Fibroblast of pulmonary artery (primary cell): ENCODE measurements at regions not wholly inside any gene's neighbourhood (a gene's known extent, or its start where the extent isn't known, plus 50 kb on each side); places are given as distances from the start of the nearest gene placed in this dataset.
"Not testable (repeated sequence)": the region's sequence is repeated elsewhere in the genome, so short reads cannot be mapped to it uniquely, and the experiment has no call there.

ENCODE experiments used
- DNase-seq: peaks from one replicate; pipeline ENCODE4 v3.0.0-alpha.2; 2010; ENCODE audit warnings: low read depth
- H3K4me3 ChIP-seq: replicated peaks from 2 replicates; pipeline ENCODE4 v1.5.1; 2011; ENCODE audit warnings: low read depth, mild to moderate bottlenecking, control low read depth, low read length, moderate library complexity
- CTCF ChIP-seq: IDR thresholded peaks from 2 replicates; pipeline ENCODE4 v1.5.1; 2011; ENCODE audit warnings: mild to moderate bottlenecking, control low read depth, low read length, inconsistent platforms; ENCODE audit errors: missing control alignments

GRCh38 chr17:63041251-63041650, 75.2 kb downstream of the TANC2 start:
- H3K4me3 ChIP-seq = no peak overlapping the region
- DNase-seq = peak; percentile 4
- TF ChIP-seq CTCF = no peak

GRCh38 chr17:63041722-63042121, 75.7 kb downstream of the TANC2 start:
- DNase-seq = no peak
- no peak overlapping the region for H3K4me3 ChIP-seq
- TF ChIP-seq CTCF = no peak

- H3K4me3 ChIP-seq = no peak overlapping the region
- no peak for TF ChIP-seq CTCF
- no peak for DNase-seq
Measured at GRCh38 chr17:63042256-63042812, 76.3 kb downstream of the TANC2 start.

- H3K4me3 ChIP-seq, DNase-seq: not testable (repeated sequence)
Measured at GRCh38 chr17:63057560-63057959, 91.5 kb downstream of the TANC2 start.

GRCh38 chr17:63066158-63066813, 100.3 kb downstream of the TANC2 start:
- TF ChIP-seq CTCF = no peak
- no peak for DNase-seq
- no peak overlapping the region for H3K4me3 ChIP-seq

GRCh38 chr17:63069245-63069644, 103.2 kb downstream of the TANC2 start:
- H3K4me3 ChIP-seq = no peak overlapping the region
- no peak for DNase-seq
- no peak for TF ChIP-seq CTCF

- no peak overlapping the region for H3K4me3 ChIP-seq
- no peak for DNase-seq
- TF ChIP-seq CTCF = no peak
Measured at GRCh38 chr17:63070031-63070430, 104.0 kb downstream of the TANC2 start.
